ENCODE measurements at regions not wholly inside any gene's neighbourhood (a gene's known extent, or its start where the extent isn't known, plus 50 kb on each side); places are given as distances from the start of the nearest gene placed in this dataset.

- TF ChIP-seq CTCF (IDR thresholded peaks at IDR 0.05) (no peak), POLR2A (IDR thresholded peaks at IDR 0.05) (no peak), EP300 (IDR thresholded peaks at IDR 0.05) (no peak)
Measured at GRCh38 chr20:40631119-40631631, 57.9 kb downstream of the MAFB start.

Data from tibial nerve (tissue), 4 donors.